ENCODE measurements at regions not wholly inside any gene's neighbourhood (a gene's known extent, or its start where the extent isn't known, plus 50 kb on each side); places are given as distances from the start of the nearest gene placed in this dataset.

- DNase-seq (ENCODE audit: low spot score): no peak
Measured at GRCh38 chr3:63097396-63097795, 180.7 kb upstream of the SYNPR start.

GRCh38 chr3:63116922-63117321 lies 161.2 kb upstream of the SYNPR start:
- DNase-seq (ENCODE audit: low spot score): no peak

DNA sequence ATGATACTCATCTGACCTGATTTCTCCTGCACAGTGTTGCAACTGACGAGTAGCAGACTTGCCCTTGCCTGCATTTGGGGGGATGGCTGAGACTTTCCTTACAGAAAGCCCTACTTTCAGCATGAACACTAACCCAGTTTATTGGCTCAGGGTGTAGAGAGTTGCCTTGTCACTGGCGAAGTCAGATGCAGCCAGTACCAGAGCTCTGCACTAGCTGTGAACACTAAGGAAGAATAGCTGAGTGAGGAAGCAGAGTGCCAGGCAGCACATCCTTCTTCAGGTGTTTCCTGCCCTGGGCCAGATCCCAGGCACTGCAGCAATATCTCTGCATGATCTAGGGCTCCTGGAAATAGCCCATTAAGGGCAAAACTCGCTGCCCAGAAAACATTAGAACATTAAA lies 154.0 kb upstream of the SYNPR start:
- no peak for DNase-seq (ENCODE audit: low spot score)

DNA sequence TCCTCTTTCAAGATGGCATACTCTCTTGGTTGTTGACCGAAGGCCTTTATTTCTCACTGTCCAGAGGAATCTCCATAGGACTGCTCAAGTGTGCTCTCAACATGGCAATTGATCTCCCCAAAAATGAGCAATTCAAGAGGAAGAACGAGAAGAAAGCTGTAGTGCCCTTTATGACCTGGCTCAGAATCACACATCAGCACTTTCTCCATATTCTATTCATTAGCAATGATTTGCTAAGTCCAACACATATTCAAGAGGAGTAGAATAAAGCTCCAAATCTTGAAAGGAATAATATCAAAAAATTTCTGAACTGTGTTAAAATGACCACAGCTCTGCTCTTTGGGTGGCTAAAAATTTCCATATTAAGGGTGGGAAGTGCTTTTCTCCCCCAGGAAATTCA lies 151.6 kb upstream of the SYNPR start:
- no peak for DNase-seq (ENCODE audit: low spot score)

- DNase-seq (ENCODE audit: low spot score): no peak
Measured at GRCh38 chr3:63128380-63128779, 149.7 kb upstream of the SYNPR start.

GRCh38 chr3:63130625-63131024 lies 147.5 kb upstream of the SYNPR start:
- no peak for DNase-seq (ENCODE audit: low spot score)

DNA sequence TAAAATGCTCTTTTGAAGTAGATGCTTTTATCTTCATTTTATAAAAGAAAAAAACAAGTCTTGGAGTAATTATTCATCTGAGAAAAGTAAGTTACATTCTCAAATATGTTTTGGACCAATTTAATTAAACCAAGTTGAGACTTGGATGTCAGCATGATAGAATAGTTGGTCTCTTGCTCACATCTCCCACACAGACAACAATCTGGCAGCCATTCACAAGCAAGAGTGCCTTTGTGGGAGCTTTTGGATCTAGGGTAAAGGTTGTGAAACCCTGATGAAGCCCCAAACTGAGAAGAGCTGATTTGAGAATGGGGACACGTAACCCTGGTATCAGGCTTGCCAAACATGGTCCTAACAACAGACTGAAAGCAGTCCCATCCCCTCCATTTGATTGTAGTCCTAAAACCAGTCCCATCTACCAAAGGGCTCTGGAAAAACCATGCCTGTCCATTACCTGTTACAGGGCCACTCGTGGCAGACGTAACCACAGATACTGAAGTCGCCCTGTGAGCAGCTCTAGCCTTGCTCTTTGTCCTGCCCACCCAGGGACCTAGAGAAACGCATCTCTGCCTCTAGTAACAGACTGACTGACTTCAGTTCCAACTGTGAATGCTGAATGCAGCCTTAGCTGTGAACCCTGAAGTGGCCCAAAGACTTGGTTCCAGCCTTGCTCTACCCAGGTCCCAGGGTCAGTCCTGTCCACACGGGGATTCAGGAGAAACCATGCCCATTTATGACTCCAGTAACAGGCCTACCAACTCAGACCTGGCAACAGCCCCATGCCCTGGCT lies 145.5 kb upstream of the SYNPR start:
- no peak for DNase-seq (ENCODE audit: low spot score)

DNA sequence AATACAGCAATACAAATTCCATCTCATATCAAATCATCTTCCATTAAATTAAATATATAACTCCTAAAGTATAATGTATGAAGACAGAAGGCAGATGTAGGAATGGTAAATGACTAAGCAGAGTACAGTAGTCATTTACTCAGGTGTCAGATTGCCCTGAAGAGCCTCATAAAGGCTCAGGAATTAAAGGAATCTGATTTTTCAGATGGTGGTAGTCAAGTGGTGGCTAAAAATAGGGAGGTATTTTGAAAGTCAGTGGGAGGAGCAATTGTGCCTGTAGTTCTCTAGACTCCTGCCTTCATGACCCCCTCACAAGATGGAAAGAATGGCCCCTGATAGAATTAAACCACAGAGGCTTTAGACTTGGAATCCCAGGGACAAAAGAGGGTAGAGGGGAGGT lies 142.7 kb upstream of the SYNPR start:
- DNase-seq (ENCODE audit: low spot score): peak; percentile 28

DNA sequence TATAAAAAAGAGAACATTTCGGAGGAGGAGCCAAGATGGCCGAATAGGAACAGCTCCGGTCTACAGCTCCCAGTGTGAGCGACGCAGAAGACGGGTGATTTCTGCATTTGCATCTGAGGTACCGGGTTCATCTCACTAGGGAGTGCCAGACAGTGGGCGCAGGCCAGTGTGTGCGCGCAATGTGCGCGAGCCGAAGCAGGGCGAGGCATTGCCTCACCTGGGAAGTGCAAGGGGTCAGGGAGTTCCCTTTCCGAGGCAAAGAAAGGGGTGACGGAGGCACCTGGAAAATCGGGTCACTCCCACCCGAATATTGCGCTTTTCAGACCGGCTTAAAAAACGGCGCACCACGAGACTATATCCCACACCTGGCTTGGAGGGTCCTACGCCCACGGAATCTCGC lies 141.9 kb upstream of the SYNPR start:
- DNase-seq (ENCODE audit: low spot score): peak; percentile 1

DNA sequence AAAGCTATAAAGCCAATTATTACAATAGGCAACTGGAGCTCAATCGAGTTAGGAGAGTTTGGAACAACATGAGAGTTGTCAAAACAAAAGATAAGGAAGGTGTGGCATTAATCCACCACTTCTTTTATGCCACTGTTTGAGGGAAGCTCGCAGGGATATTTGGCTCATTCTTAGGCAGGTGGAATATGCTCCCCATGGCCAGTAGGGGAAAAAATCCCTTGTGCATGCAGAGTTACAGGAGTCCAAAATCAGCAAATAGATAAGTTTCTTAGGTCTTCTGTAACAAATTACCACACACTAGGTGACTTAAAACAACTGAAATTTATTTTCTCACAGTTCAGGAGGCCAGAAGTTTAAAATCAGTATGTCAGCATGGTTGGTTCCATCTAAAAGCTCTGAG lies 135.4 kb upstream of the SYNPR start:
- DNase-seq (ENCODE audit: low spot score): no peak

GRCh38 chr3:63146154-63146553 lies 132.0 kb upstream of the SYNPR start:
- no peak for DNase-seq (ENCODE audit: low spot score)

DNA sequence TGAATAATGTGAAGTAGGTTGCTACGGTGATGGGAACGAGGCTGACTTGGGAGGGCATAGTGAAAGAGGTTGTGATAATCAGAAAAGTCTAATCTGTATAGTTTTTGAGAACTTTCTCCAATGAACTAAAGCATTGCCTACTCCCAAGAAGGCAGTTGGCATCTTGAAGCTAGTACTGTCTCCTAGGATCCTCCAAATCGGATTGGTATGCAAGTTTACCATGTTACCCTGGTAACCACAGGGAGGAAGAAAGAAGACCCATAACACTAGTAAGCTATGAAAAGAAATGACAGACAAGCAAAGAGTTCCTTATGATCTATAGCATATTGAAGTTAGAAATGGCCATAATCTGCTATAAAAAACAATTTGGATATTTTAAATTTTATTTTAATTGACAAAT lies 127.2 kb upstream of the SYNPR start:
- no peak for DNase-seq (ENCODE audit: low spot score)

DNA sequence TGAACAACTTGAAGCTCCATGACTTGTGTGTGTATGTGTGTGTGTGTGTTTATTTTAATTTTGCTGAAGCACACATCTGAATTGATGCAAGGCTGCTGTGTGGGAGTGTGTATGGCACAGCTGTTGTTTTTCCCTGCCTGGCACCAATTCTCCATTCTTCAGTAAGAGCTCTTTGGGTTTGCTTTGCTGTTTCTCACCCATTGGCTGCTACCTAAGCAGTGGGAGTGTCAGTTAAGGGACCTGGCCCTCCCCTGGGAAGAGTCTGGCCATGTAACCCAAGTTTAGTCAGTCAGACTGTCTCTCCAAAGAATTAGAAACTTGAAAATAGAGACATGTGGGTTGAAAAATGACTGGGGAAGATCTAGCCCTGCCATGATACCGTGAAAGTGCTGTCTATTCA lies 126.2 kb upstream of the SYNPR start:
- no peak for DNase-seq (ENCODE audit: low spot score)

GRCh38 chr3:63159764-63160163 lies 118.3 kb upstream of the SYNPR start:
- no peak for DNase-seq (ENCODE audit: low spot score)

GRCh38 chr3:63167113-63167512 lies 111.0 kb upstream of the SYNPR start:
- no peak for DNase-seq (ENCODE audit: low spot score)

DNA sequence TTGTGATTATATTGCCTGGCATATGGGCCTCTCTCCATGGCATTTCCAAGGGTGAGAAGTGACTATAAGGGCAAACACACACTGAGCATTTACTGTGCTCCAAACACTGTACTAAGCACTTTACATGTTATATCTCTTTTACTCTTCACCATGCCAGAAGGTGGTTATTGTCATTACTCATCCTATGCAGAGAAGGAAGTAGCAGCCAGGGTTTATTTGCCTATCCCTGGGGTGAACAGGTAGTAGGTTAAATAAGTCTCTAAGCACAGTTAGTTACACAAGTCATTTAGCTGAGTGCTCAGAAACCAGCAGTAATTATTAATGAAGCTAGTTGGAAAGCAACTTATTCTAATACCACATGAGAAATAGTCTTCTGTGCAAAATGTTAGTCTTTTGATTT lies 109.9 kb upstream of the SYNPR start:
- DNase-seq (ENCODE audit: low spot score): no peak

DNA sequence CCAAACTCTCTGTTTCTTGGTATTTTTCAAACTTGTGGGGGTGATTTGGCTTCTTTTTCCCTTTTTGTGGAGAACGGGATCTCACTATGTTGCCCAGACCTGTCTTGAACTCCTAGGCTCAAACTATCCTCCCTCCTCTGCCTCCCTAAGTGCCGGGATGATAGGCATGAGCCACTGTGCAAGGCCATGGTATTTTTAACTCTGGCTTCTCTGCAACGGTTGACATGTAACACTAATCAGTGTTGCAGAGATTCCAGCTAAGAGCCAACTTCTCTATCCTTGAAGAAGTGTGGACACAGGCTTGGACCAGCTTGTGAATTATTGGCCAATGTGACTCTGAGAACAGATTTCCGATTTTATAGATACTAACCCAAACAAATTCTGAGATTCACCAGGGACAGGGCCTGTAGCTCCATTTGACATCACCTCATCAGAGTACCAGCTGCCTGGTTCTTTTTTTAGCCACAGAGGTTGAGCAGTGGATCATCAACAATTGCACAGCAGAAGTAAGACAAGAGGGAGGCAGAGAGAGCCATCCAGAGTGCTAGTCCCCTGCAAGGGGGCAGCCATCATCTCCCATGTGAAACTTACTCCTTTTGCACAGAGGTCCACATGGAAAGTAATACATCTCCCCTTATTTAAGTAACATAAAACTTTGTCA lies 98.1 kb upstream of the SYNPR start:
- no peak for DNase-seq (ENCODE audit: low spot score)

DNA sequence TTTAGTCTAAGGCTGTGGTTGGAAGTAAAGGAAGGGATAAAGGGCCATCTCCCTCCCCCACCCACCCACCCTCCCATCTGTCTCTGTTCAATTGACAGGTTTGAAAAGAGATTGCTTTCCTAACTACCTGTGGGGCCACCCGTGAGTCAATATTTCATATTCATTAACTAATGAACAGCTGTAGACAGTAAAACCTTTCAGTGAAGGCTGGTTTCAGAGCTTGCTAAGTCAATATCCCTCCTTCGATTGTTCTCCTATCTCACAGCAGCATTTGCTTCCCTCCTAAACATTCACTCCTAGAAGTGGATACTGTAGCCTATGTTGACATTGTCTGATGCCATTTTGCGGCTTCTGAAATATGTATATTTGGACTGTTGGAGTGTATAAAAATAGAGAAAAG lies 85.9 kb upstream of the SYNPR start:
- DNase-seq (ENCODE audit: low spot score): no peak

- DNase-seq (ENCODE audit: low spot score): peak; percentile 62
Measured at GRCh38 chr3:63193647-63194046, 84.5 kb upstream of the SYNPR start.

GRCh38 chr3:63199606-63200005 lies 78.5 kb upstream of the SYNPR start:
- DNase-seq (ENCODE audit: low spot score): no peak

DNA sequence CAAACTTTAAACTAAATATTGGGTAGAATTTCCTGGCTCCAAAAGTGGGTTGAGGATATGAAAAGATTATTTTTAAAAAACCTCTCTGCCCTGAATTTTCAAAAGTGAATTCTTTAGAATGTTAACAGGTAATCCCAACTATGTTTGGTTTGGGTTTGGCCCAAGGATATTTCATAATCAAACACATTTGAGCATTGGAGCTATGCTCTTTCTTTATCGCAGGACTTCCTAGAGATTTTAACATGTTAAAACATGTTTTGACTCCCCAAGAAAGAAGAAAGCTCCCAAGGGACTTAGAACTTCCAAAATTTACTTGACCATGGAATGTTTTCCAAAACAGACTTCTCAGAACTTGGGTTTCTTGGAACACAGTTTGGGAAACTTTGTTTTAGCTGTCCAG lies 75.6 kb upstream of the SYNPR start:
- no peak for DNase-seq (ENCODE audit: low spot score)

GRCh38 chr3:63207066-63207590 lies 71.0 kb upstream of the SYNPR start:
- DNase-seq (ENCODE audit: low spot score): no peak

DNA sequence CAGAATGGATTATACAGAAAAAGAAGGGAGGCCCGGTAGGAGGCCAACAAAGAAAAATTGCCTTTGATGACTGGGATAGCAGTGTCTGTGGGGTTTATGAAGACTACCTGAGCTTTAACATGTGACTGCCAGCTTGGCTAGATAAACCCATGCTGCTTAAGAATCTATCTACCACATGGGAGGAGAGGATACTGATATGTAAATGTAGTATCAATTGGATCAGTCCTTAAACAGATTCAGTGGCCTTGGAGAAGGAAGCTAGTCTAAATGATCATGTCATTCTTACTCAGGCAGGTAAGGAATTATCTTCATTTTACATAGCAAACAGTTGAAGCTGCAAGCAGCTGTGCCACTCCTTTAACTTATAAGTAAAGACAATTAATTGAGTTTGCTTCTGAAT lies 50.0 kb upstream of the SYNPR start:
- no peak for DNase-seq (ENCODE audit: low spot score)

Measured in SW480 (cell line).